ENCODE measurements at regions not wholly inside any gene's neighbourhood (a gene's known extent, or its start where the extent isn't known, plus 50 kb on each side); places are given as distances from the start of the nearest gene placed in this dataset.

GRCh38 chr2:18467749-18468360 lies 92.6 kb downstream of the RDH14 start:
- no peak for DNase-seq (ENCODE audit: low read depth)

DNA sequence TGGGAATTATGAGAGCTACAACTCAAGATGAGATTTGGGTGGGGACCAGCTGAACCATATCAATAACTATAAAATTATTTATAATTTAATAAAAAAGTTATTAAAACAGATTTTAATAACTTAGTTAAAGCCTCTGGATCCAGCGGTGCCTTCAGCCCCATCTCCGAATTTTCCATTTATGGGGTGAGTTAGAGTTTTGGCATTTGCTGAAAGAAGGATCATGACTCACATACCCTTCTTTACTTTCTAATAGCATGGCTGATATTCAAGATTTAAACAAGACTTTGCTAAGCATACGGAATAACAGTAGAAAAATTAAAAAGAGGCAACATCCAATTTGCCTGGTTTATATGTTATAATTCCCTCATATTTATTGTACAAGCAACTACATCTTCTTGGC lies 94.5 kb downstream of the RDH14 start:
- DNase-seq (ENCODE audit: low read depth) = no peak

DNA sequence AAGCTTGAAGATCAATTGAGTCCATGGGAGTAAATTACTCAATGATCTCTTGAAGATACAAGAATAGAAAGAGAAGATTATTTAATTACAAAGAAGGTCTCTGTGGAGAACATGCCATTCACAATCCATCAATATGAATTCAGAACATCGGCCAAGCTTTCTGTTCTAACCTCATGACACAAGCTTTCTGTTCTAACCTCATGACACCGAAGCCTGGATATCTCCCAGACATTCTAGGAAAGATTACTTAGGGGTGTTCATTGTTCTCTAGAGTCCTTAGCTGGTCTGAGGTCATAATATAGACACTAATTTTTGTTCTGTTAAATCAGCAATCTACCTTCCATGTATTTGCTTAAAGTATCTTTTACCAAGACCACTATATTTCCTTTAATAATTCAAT lies 95.5 kb downstream of the RDH14 start:
- no peak for DNase-seq (ENCODE audit: low read depth)

- DNase-seq (ENCODE audit: low read depth) = no peak
Observed at GRCh38 chr2:18456026-18456425, 104.4 kb downstream of the RDH14 start.

DNA sequence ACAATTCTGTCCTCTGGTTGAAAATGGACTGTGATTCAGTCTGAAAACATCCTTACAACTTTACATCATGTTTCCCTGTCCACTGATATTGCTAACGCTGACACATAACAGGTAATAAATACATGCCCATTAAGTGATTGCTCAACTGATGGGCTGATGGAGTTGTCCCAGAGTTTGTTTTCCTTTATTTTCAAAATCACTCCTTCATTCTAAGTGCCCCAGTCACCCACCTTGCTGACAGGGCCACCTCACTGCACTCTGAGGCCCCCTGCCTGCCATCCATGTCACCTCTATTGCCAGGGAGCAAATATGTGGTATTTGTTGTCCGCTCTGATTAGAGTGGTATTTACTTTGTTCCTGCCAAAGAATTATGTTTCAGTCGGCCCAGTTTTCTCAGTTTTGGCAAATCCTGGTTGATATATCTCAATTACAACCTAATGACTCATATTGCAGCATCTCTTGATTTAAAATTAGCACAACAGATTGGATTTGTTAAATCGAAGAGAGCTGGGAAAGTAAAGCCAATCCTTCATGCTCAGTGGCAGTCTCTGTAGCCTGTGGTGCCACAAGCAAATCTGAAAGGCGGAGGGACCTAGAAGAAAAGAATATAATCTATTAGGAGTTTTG lies 105.1 kb downstream of the RDH14 start:
- DNase-seq (ENCODE audit: low read depth) = no peak

DNA sequence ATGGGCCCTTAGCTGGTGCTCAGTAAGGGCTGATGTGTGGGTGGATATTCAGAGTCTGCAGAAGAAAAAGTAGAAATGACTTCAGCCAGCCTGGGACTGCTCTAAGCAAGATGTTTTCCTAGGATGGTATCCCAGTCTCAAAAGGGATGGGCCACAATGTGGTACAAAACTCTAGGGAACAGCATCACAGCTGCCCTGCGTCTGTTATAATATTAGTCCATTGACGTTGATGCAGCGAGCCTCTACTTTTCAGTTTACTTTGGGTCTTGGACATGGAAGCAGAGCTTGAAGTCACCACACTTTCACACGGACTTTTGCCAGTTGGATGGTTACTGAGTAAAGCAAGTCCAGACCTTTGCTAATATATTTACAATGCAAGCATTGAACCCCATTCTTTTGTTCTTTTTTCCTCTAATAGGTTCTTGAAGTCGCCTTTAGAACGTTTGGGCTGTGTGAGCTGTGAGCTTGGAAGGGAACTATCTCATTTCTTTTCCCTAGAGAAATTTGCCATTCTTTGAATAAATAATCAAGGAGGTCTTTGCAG lies 105.7 kb downstream of the RDH14 start:
- no peak for DNase-seq (ENCODE audit: low read depth)

- no peak for DNase-seq (ENCODE audit: low read depth)
Observed at GRCh38 chr2:18446715-18447114, 113.7 kb downstream of the RDH14 start.

- DNase-seq (ENCODE audit: low read depth) = no peak
Observed at GRCh38 chr2:18445433-18446320, 114.8 kb downstream of the RDH14 start.

GRCh38 chr2:18444806-18445205 lies 115.6 kb downstream of the RDH14 start:
- DNase-seq (ENCODE audit: low read depth) = no peak

DNA sequence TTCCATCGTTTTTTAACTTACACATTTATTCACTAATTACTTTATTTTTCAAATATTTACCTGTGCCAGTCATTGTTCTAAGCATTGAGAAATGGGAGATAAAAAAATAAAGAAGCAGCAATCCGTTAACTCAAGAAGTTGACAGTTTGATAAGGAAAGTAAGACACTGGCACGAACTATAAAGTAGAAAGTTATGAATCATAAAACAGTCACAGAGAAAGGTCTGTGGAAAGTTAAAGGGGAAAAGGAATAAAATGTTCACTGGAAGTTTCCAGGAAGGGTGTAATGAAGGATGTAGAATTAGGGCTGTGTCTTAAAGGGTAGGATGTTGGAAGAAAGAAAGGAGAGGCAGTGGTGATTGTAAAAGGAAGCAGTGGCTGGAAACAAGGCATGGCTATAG lies 118.9 kb downstream of the RDH14 start:
- DNase-seq (ENCODE audit: low read depth) = no peak

- DNase-seq (ENCODE audit: low read depth) = no peak
Observed at GRCh38 chr2:18440777-18441176, 119.7 kb downstream of the RDH14 start.

DNA sequence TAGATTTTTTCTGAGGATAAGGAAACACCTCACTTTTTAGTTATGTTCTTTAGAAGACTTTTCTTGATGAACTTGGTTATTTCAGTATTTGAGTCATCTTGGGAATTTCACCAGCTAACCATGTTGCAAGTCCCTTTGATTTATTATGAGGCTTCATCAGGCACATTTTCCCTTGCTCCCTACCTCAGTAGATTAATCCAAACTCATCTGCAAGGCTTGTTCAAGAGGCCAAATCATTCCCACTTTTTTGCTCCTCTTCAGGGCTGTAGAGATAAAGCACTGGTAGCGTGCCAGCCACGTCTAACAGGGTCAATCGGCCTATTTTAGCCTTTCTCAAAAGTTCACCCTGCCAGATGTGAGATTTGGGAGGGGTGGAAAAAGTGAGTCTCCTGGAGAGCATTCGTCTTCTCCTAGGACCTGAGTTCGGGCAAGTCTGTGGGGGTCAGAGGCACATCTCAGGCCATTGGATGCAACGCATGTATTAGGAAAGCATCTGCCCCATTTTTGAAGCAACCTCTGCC lies 120.3 kb downstream of the RDH14 start:
- no peak for DNase-seq (ENCODE audit: low read depth)

- no peak for DNase-seq (ENCODE audit: low read depth)
Observed at GRCh38 chr2:18439716-18440115, 120.7 kb downstream of the RDH14 start.

DNA sequence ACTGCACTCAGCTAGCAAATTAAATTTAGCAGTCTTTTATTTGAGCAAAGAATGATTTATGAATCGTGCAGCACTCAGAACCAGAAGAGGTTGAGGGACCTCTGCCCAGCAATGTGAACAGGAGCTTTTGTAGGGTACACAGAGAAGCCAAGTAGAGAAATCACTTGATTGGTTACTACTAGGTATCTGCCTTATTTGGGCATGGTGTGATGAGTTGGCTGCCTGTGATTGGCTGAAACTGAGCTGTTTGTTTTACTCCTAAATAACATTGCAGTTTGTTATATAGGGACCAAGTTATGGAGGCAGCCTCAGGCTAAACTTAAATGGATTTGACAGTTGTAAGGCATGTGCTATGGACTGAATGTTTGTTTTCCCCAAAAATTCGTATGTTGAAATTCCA lies 122.5 kb downstream of the RDH14 start:
- no peak for DNase-seq (ENCODE audit: low read depth)

DNA sequence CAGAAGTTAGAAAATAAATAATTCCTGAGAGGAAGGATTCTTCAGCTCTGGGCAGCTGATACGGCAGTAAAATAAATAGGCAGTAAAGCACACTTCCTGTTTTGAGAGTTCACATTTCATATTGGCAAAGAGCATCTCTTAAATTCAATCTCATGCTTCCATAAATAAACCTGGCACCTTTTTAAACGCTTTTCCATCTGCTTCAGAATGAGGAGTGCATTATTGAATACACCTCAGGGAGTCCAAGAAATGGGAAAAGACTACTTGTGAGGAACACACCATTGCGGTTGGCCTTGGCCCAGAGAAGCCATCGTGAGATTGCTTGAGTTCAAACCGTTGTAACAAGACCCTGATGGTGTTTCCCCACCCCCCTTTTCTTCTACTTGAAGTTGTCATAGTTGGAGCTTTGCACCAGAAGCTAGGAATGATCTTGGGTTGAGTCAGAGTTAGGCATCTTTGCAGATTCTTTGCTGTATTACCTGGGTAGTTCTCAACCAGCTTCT lies 123.9 kb downstream of the RDH14 start:
- DNase-seq (ENCODE audit: low read depth) = no peak

GRCh38 chr2:18435426-18436037 lies 124.9 kb downstream of the RDH14 start:
- no peak for DNase-seq (ENCODE audit: low read depth)

DNA sequence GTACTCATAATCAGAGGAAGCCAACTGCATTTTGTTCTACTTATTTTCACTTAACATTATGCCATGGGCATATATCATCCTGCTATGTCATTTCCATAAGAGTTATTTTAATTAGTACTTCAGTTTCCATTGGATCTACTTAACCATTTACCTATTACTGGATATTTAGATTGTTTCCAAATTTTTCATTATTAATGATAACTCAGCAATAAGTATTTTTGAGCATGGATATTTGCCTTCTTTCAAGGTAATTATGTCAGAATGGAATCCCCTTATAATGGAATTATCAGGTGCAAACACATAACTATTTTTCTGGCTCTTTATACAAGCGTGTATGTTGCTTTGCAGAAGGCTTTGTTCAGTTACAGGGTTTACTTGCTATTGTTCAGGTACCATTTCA lies 126.6 kb downstream of the RDH14 start:
- DNase-seq (ENCODE audit: low read depth) = no peak

GRCh38 chr2:18432999-18433398 lies 127.5 kb downstream of the RDH14 start:
- no peak for DNase-seq (ENCODE audit: low read depth)

DNA sequence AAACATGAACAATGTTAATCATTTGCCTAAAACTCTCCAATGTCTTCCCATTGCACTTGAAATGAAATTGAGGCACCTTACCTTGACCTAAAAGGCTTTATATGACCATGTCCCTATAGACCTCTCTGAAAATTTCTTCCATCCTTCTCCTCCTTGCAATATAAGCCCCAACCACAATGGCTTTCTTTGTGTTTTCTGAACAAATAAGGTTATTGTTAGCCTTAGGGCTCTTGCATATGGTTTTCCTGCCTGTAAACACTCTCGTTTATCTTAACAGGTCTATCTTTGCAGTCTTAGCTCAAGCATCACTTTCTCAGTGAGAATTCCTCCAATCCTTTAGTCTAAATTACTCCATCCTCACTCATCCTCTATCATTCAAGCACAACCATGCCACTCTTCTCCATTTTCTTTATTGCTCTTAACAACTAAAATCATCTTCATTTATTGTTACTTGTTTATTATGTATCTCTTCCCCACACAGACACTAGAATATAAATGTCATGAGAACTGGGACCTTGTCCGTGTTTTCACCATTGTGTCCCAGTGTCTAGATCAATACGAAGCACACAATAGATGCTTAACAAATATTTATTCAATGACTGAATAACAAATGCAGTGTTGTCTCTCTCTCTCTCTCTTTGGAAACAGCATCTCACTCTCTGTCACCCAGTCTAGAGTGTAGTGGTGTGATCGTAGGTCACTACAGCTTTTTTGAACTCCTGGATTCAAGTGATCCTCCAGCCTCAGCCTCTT lies 129.3 kb downstream of the RDH14 start:
- DNase-seq (ENCODE audit: low read depth) = no peak

GRCh38 chr2:18428516-18428915 lies 131.9 kb downstream of the RDH14 start:
- no peak for DNase-seq (ENCODE audit: low read depth)

- DNase-seq (ENCODE audit: low read depth) = no peak
Observed at GRCh38 chr2:18427762-18428161, 132.7 kb downstream of the RDH14 start.
